Activated naive CD4-positive, alpha-beta T cell treated with anti-CD3 and anti-CD28 coated beads, Interleukin-2, amount 50 U/mL, for 24 hours (primary cell): ENCODE measurements at regions not wholly inside any gene's neighbourhood (a gene's known extent, or its start where the extent isn't known, plus 50 kb on each side); places are given as distances from the start of the nearest gene placed in this dataset.

ENCODE experiments used
- H3K27ac Mint-ChIP-seq: one replicate; pipeline ENCODE4 v1.8.0; 2021; ENCODE audit warnings: mild to moderate bottlenecking, mixed read lengths
- H3K27me3 Mint-ChIP-seq: one replicate; pipeline ENCODE4 v1.8.0; 2021; ENCODE audit warnings: mixed read lengths
- H3K36me3 Mint-ChIP-seq: one replicate; pipeline ENCODE4 v1.8.0; 2021; ENCODE audit warnings: mixed read lengths
- H3K4me1 Mint-ChIP-seq: one replicate; pipeline ENCODE4 v1.8.0; 2021; ENCODE audit warnings: mixed read lengths
- H3K4me3 Mint-ChIP-seq: one replicate; pipeline ENCODE4 v1.8.0; 2021; ENCODE audit warnings: mild to moderate bottlenecking, mixed read lengths
- H3K9me3 Mint-ChIP-seq: one replicate; pipeline ENCODE4 v1.8.0; 2021; ENCODE audit warnings: mixed read lengths

DNA sequence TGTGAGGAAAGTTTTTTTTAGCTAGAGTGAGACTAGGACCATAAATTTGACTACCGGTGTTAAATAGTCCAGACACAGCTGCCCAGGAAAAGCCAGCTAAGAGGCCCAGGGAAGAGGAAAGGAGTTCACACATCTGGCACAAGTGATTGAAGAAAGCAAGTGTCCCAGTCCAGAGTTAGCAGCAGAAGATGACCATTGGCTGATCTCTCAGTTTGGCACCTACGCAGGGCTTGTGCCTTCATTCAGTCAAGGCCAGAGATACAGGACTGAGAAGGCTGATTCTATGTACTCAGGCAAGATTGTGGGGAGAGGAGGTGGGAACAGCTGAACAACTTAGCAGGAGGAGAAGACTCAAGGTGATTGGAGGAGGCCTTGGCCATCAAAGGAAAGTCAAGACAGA lies 575.0 kb upstream of the KLF12 start:
- Mint-ChIP-seq H3K4me3 (no peak overlapping the region), H3K27me3 (peaks cover 2% of the 10 kb centered on the region), H3K9me3 (no peaks in the 10 kb centered on the region), H3K27ac (no peak overlapping the region), H3K4me1 (no peaks in the 10 kb centered on the region), H3K36me3 (no peaks in the 10 kb centered on the region)

DNA sequence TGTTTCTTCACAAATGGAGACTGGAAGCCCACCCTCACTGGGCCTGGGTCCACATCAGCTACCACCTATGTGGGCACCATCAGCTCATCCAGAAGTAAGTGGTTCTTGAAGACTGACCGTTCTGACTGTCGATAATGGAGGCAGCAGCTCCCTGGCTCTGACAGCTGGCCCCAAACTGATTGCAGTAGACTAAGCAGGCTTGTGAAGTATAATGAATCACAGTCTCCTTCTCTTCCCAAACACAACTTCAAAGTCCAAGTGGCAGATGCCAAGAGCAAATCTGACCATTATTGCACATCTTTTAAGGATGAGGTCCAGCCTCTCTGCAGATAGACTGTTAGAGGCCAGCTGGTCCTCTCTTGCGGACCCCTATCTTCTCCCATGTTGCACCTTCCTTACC lies 574.4 kb upstream of the KLF12 start:
- H3K4me1 Mint-ChIP-seq: no peaks in the 10 kb centered on the region
- H3K9me3 Mint-ChIP-seq: no peaks in the 10 kb centered on the region
- peaks cover 2% of the 10 kb centered on the region for H3K27me3 Mint-ChIP-seq
- H3K27ac Mint-ChIP-seq: no peak overlapping the region
- no peak overlapping the region for H3K4me3 Mint-ChIP-seq
- no peaks in the 10 kb centered on the region for H3K36me3 Mint-ChIP-seq

DNA sequence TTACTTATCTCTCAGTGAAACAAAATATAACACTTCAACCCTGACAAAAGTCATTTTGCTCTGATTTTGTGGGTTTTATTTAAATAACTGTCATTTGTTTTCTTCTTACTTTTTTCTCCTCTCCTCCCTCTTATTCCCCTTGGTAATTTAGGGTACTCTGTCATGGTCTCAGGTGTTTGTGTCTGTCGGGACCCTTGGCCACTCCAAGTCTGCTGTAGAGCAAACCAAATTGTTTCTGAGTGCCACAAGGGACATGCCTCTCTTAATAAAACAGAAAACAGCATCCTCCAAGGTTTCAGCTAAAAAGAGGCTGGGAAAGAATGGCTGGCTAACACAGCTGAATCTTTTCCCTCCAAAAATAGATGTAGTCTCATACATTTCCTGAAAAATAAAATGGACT lies 573.1 kb upstream of the KLF12 start:
- Mint-ChIP-seq H3K9me3 (no peaks in the 10 kb centered on the region), H3K27ac (no peak overlapping the region), H3K4me1 (no peaks in the 10 kb centered on the region), H3K27me3 (peaks cover 3% of the 10 kb centered on the region), H3K4me3 (no peak overlapping the region), H3K36me3 (no peaks in the 10 kb centered on the region)

- no peak overlapping the region for H3K4me3 Mint-ChIP-seq
- no peaks in the 10 kb centered on the region for H3K4me1 Mint-ChIP-seq
- no peaks in the 10 kb centered on the region for H3K9me3 Mint-ChIP-seq
- no peak overlapping the region for H3K27ac Mint-ChIP-seq
- peaks cover 3% of the 10 kb centered on the region for H3K27me3 Mint-ChIP-seq
- H3K36me3 Mint-ChIP-seq: no peaks in the 10 kb centered on the region
Observed at GRCh38 chr13:74706801-74707200, 572.6 kb upstream of the KLF12 start.

DNA sequence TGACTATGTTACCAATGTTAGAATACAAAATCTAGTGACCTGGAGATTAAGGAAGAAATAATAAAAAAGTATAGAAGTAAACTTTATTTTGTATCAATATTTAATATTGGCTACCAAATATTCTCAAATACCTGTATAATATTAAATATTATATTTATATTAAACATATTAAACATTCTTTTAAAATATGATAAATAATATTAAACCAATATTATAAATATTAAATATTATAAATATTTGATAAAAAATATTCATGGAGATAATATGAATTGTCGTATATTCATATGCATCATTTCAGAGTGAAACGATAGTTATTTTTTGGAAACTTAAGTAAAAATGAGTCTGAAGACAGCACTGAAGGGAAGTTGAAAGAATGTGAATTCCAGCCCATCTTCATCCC lies 571.2 kb upstream of the KLF12 start:
- Mint-ChIP-seq H3K4me1 (no peaks in the 10 kb centered on the region), H3K27me3 (peaks cover 5% of the 10 kb centered on the region), H3K27ac (no peak overlapping the region), H3K36me3 (no peaks in the 10 kb centered on the region), H3K9me3 (no peaks in the 10 kb centered on the region), H3K4me3 (no peak overlapping the region)

- Mint-ChIP-seq H3K4me3 (no peak overlapping the region), H3K9me3 (no peaks in the 10 kb centered on the region), H3K27me3 (peaks cover 5% of the 10 kb centered on the region), H3K36me3 (no peaks in the 10 kb centered on the region), H3K27ac (no peak overlapping the region), H3K4me1 (no peaks in the 10 kb centered on the region)
Observed at GRCh38 chr13:74703855-74704387, 569.7 kb upstream of the KLF12 start.

- H3K27me3 Mint-ChIP-seq: peaks cover 4% of the 10 kb centered on the region
- H3K4me3 Mint-ChIP-seq: no peak overlapping the region
- no peaks in the 10 kb centered on the region for H3K9me3 Mint-ChIP-seq
- H3K27ac Mint-ChIP-seq: no peak overlapping the region
- H3K36me3 Mint-ChIP-seq: no peaks in the 10 kb centered on the region
- H3K4me1 Mint-ChIP-seq: no peaks in the 10 kb centered on the region
Observed at GRCh38 chr13:74696148-74696922, 562.1 kb upstream of the KLF12 start.

- Mint-ChIP-seq H3K36me3 (no peaks in the 10 kb centered on the region), H3K4me3 (no peak overlapping the region), H3K9me3 (no peaks in the 10 kb centered on the region), H3K27ac (no peak overlapping the region), H3K4me1 (no peaks in the 10 kb centered on the region), H3K27me3 (peaks cover 2% of the 10 kb centered on the region)
Observed at GRCh38 chr13:74695021-74695800, 561.0 kb upstream of the KLF12 start.

DNA sequence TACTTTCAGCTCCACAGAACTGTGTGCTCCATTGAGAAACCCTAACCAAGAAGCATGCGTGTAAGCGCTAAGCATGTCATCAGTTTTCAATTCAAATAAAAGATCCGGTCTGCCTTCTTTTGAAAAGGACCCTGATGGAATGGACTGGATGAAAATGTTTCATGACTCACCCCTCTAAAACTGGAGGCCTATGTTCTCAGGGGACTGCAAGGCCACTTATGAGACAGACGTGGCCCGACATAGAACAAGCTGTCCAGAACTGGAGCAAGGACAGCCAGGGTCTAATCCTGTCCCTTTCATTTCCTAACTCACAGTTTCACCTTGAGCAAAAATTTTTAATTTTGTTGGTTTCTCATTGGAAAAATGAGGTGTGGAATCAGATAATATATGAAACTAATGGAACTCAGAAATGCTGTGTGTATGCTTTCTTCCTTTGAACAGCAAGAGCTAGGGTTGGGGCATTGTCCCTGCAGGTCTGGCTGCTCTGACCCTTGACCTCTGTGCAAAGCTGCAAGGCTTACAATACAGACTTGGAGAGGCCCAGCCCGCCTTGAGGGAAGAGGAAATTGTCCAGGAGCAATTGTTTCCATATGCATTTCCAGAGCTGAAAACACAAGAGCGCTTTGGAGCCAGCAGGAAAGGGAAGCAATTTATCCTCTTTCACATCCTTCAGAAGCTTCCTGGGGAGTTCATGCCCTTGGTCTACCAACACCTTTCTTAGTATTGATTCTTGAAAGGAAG lies 553.4 kb upstream of the KLF12 start:
- Mint-ChIP-seq H3K27ac (no peak overlapping the region), H3K36me3 (no peaks in the 10 kb centered on the region), H3K4me1 (no peaks in the 10 kb centered on the region), H3K9me3 (no peaks in the 10 kb centered on the region), H3K27me3 (peaks cover 2% of the 10 kb centered on the region), H3K4me3 (no peak overlapping the region)

GRCh38 chr13:74683411-74683810 lies 549.2 kb upstream of the KLF12 start:
- no peaks in the 10 kb centered on the region for H3K36me3 Mint-ChIP-seq
- H3K4me1 Mint-ChIP-seq: no peaks in the 10 kb centered on the region
- no peak overlapping the region for H3K27ac Mint-ChIP-seq
- peaks cover 2% of the 10 kb centered on the region for H3K27me3 Mint-ChIP-seq
- H3K9me3 Mint-ChIP-seq: no peaks in the 10 kb centered on the region
- no peak overlapping the region for H3K4me3 Mint-ChIP-seq

DNA sequence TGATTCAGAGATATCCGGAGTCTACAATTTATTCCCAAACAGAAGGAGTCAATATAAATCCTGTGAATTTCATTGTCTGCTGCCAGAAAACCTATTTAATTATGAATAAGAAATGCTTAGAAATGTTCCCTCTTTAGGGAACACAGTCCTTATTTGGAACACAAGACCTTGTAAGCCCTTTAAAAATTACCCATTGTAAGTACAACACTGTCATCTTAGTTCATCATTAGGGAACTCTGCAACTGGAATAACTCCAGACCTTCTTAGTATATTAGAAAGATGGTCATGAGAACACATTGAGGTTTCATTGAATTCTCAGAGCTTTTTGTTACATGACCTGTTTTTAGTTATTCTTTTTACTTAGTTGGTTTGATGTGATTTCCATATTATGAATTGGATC lies 548.5 kb upstream of the KLF12 start:
- Mint-ChIP-seq H3K9me3 (no peaks in the 10 kb centered on the region), H3K27me3 (peaks cover 2% of the 10 kb centered on the region), H3K27ac (no peak overlapping the region), H3K36me3 (no peaks in the 10 kb centered on the region), H3K4me1 (no peaks in the 10 kb centered on the region), H3K4me3 (no peak overlapping the region)

DNA sequence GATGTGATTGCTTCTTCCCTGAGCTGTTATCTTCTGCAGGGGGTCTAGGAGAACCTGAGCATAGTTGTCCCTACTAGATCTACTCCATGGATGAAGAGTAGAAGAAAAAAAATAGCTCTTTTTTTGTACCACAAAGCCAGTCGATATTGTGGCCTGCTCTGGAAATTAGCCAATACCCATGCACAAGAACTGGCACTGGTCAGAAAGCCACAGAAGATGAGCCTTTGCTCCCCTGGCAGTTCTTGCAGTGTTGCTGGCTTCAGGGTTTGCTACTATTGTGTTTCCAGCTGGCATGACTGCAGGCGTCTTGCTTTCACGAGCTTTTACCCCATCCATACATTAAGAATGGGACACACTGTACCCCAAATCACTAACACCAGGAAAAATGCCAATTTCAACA lies 547.7 kb upstream of the KLF12 start:
- H3K27ac Mint-ChIP-seq: no peak overlapping the region
- H3K4me1 Mint-ChIP-seq: no peaks in the 10 kb centered on the region
- no peaks in the 10 kb centered on the region for H3K9me3 Mint-ChIP-seq
- H3K27me3 Mint-ChIP-seq: peaks cover 2% of the 10 kb centered on the region
- no peaks in the 10 kb centered on the region for H3K36me3 Mint-ChIP-seq
- no peak overlapping the region for H3K4me3 Mint-ChIP-seq

DNA sequence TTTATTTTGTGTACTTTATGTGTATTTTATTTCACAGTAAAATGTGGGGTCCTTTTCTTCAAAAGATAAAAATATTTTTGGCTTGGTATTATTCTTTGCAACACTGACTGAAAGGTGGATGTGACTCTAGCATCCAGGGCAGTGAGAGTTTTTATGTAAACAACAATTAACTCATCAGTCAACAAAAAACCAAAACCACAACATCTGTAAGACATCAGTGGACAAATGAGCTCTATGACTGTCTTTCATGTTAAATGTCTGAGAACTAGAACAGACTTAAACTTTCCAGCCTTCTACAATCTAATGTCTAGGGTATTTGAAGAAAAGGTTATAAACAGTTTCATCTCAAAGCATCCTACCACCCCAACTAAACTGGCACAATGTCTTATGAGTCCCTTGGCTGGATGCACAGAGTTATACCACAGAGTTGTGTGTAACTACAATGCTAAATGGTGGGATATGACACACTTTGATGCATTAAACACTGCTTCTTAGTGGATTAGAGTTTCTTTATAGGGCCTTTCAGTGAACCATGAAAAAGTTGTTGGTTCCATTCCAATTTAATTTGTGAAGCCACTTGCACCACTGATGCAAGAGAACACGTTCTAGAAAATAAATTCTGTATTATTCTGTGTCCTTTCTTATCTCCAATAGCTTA lies 544.2 kb upstream of the KLF12 start:
- H3K36me3 Mint-ChIP-seq: no peaks in the 10 kb centered on the region
- H3K4me3 Mint-ChIP-seq: no peak overlapping the region
- H3K4me1 Mint-ChIP-seq: no peaks in the 10 kb centered on the region
- H3K27me3 Mint-ChIP-seq: peaks cover 2% of the 10 kb centered on the region
- H3K9me3 Mint-ChIP-seq: no peaks in the 10 kb centered on the region
- H3K27ac Mint-ChIP-seq: no peak overlapping the region

DNA sequence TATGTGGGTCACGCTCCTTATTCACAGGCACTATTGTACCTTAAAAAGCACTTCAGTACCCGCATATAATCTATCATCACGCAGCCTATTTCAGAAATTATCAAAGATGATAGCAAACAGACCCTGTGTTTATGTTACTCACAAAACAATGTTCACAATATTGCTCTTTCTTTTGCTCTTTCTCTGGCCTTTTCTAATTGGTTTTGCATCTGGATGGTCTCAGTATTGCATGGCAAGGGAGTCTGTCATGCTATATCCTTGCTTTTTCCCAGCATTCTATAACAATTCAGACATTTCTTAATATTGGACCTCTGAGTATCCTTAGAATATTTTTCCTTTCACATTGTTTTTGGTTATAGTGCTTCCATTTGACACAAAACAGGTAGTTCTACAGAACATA lies 541.8 kb upstream of the KLF12 start:
- Mint-ChIP-seq H3K9me3 (peaks cover 4% of the 10 kb centered on the region), H3K27ac (no peak overlapping the region), H3K27me3 (peaks cover 2% of the 10 kb centered on the region), H3K4me1 (no peaks in the 10 kb centered on the region), H3K4me3 (no peak overlapping the region), H3K36me3 (peaks cover 3% of the 10 kb centered on the region)

GRCh38 chr13:74675182-74675581 lies 541.0 kb upstream of the KLF12 start:
- H3K9me3 Mint-ChIP-seq: peaks cover 4% of the 10 kb centered on the region
- H3K27ac Mint-ChIP-seq: no peak overlapping the region

More at GRCh38 chr13:74675182-74675581, 541.0 kb upstream of the KLF12 start:
- peaks cover 2% of the 10 kb centered on the region for H3K27me3 Mint-ChIP-seq
- H3K4me3 Mint-ChIP-seq: no peak overlapping the region
- peaks cover 3% of the 10 kb centered on the region for H3K36me3 Mint-ChIP-seq
- no peaks in the 10 kb centered on the region for H3K4me1 Mint-ChIP-seq
